ENCODE measurements at regions not wholly inside any gene's neighbourhood (a gene's known extent, or its start where the extent isn't known, plus 50 kb on each side); places are given as distances from the start of the nearest gene placed in this dataset.

- TF ChIP-seq CTCF (IDR thresholded peaks at IDR 0.05): no peak
- no peak for TF ChIP-seq POLR2A (IDR thresholded peaks at IDR 0.05)
- TF ChIP-seq POLR2AphosphoS5 (IDR thresholded peaks at IDR 0.05): no peak
These were observed 348.7 kb downstream of the ZIC1 start for GRCh38 chr3:147757866-147758265.
